ENCODE measurements at regions not wholly inside any gene's neighbourhood (a gene's known extent, or its start where the extent isn't known, plus 50 kb on each side); places are given as distances from the start of the nearest gene placed in this dataset.

DNA sequence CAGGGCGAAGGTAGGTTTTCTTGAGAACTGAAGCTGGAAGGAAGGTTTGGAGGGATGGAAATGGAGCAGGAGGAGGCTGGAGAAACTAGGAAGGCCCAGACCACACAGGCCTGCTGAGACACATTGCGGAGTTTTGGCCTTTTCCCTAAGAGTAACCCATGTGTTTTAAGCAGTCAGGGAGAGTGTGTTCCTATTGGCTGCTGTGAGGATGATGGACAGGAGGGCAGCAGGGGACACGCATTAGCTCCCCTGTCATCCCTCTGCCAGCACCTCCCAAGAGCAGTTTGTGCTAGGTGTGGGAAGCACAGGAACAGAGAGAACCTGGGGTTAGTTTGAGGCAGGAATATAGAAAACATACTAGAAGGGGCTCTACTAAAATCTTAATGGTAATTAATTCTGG lies 842.1 kb downstream of the TBC1D22A start:
- no peak for DNase-seq

DNA sequence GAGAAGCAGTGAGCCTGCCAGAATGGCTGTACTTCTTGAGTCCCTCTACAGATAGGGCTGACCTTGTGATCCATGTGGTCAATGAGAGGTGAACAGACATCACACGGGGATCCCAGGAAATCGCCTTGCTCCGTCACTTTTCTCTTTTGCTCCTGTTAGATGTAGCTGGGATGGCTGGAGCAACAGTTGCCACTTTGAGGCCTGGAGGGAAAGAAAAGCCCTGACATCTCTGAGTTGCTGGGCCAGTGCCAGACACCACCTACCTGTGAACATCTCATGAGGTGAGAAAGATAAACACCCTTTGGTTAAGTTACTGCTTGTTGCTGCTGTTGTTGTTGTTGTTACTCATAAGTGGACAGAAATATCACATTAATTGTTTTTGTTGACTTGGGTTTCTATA lies 840.3 kb downstream of the TBC1D22A start:
- no peak for DNase-seq

DNA sequence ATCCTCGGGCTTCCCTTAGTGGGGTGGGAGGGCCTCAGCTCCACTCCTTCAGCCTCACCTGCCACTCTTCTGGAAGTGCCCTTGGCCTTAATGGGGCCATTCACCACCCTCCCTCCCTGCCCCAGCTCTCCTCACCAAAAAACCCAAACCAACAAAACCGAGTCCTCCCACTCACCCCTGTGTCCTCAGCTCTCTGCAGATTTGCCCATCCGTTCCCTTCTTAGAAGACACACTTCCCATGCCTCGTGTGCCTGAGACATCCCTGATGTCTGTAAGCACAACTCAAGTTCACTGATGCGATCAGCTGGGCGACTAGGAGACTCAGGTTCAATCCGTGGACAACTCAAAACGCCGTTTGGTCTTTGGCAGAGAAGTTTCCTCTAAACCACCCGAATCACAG lies 839.2 kb downstream of the TBC1D22A start:
- DNase-seq, result no peak

DNA sequence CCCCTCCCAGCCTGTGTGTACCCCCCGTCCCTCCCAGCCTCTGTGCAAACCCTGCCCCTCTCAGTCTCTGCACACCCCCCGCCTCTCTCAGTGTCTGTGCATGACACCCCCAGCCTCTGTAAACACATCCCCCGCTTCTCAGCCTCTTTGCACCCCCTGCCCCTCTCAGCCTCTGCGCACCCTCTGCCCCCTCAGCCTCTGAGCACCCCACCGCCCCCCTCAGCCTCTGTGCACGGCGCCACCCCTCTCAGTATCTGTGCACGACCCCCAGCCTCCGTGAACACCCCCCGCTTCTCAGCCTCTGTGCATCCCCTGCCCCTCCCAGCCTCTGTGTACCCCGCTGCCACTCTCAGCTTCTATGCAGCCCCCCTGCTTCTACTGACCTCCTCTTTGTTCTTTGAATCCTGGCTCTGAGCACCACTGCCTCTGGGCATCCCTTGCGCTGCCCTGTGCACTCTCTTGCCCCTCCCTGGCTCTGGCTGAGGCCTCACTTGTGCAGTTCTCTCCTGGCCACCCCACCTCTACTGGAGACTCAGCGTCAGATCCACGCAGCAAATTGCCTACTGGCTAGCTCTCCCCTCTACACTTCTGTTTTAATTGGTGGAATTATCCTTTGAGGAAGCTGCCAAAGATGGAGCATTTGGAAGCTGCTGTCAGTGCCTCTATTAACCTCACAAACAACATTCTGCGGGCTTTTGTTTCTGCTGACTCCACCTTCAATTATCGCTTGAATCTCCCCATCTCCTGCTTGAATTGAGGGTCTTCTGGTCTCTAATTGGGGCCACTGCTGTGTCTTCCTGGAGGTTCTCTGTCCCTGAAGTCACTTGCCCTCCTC lies 838.6 kb downstream of the TBC1D22A start:
- no peak for DNase-seq

GRCh38 chr22:47600281-47600680 lies 837.8 kb downstream of the TBC1D22A start:
- no peak for DNase-seq

DNA sequence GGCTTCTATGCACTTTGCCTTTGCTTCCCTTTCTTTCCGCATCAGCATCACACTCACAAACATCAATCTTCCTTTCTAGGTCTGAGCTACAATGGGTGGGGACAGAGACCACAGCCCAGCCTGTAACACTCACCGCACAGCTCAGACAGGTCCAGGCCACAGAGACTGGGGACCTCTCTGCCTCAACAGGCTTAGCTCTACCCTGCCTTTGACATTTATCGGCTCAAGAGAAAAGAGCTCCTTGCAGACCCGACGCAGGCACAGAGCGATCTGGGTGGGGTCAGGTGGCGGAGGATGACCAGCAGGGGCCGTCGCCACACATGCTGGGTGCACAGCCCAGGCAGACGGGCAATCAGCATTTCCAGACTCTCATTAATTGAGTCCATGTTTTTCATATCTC lies 837.3 kb downstream of the TBC1D22A start:
- DNase-seq, result no peak

DNA sequence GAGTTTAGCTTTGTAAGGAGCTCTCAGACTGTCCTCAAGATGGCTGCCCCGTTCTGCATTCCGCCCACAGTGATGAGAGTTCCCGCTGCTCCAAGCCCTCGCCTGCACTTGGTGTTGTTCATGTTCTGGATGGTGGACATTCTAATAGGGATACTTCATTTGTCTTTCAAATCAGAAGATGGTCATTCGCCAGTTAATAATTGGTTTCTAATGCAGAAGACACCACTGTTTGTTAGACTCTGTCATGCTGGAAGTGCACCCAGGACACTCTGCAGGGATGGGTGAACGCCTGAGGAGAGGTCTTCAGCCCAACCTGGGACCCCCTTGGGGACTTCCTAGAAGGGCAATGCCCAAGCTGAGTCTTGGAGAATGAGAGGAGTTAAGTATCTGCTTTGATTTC lies 836.4 kb downstream of the TBC1D22A start:
- DNase-seq, result no peak

GRCh38 chr22:47597041-47597440 lies 834.6 kb downstream of the TBC1D22A start:
- no peak for DNase-seq

- no peak for DNase-seq
These were observed 833.8 kb downstream of the TBC1D22A start for GRCh38 chr22:47596176-47596690.

- no peak for DNase-seq
These were observed 832.5 kb downstream of the TBC1D22A start for GRCh38 chr22:47594836-47595521.

- DNase-seq, result no peak
These were observed 831.5 kb downstream of the TBC1D22A start for GRCh38 chr22:47593911-47594311.

GRCh38 chr22:47593291-47593690 lies 830.8 kb downstream of the TBC1D22A start:
- no peak for DNase-seq

DNA sequence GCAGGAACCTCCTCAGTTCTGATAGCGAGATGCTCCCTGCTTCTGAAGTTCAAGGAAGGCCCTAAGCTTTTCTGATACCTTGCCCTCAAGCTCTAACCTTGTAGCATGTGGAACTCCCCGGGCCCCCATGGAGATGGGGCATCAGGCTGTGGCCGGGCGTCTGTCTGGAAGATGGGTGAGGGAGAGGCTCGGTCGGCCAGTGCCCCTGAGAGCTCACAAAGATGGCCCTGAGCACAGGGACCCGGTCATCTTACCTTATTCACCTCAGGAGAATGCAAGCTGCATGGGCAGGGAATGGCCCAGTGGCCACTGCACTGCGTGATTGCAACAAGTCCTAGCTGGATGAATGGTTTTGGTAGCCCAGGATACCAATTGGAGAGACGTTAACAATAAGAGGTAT lies 830.3 kb downstream of the TBC1D22A start:
- DNase-seq, result no peak

- DNase-seq, result no peak
These were observed 829.3 kb downstream of the TBC1D22A start for GRCh38 chr22:47591709-47592108.

DNA sequence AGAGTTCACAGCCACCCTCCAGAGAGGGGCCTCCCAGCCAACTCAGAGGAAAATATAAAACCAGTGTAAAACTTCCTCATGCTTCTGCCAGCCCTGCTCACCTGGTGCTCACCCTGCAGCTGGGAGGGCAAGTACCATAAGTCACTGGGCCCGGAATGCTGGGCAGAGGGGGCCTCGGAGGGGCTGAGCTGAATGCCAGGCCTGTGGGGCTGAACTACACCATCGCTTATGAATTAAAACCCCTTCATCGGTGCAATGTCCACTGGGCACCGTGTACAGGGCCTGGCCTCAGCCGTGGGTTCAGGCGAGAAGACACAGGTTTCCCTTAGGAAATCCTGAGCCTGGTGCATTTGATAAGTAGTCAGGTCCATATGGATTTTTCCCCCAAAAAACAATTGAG lies 828.6 kb downstream of the TBC1D22A start:
- no peak for DNase-seq

DNA sequence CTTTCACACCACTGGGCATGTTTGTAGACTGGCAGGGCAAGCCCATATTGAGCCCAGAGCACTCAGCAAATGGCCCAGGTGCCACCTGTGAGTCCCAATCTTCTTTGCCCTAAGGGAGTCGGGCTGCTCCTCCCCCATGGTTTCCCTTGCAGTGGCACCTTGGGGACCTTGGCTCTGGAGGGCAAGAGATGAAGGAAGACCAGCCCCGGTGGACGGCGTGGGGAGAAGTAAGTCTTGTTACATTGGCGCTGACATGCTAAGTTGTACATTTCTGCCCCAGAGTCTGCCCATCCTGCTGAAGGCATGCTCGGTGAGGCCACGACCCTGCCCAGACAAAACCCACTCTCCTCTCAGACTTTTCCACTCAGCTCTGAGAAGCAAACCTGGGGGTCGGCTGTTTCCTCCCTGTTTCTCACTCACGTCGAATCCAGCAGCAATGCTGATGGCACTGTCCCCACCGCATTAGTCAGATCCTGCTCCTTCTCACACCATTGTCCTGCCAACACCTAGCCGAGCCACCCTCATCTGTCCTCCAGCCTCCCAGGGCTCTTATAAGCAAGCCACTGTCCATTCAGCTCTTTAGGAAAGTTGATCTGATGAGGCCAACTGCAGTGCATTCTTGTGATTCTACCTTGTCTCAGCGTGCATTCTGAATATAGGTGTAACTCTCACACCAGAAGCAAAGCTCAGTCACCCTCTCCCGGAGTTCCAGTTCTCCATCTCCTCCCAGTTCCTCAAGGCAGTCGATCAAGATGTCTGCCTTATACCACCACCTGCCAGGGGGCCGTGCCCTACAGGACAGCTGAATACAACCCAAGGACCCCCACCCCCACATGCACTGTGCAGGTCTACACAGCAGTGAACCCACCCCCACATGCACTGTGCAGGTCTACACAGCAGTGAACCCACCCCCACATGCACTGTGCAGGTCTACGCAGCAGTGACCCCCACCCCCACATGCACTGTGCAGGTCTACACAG lies 827.1 kb downstream of the TBC1D22A start:
- DNase-seq, result no peak

DNA sequence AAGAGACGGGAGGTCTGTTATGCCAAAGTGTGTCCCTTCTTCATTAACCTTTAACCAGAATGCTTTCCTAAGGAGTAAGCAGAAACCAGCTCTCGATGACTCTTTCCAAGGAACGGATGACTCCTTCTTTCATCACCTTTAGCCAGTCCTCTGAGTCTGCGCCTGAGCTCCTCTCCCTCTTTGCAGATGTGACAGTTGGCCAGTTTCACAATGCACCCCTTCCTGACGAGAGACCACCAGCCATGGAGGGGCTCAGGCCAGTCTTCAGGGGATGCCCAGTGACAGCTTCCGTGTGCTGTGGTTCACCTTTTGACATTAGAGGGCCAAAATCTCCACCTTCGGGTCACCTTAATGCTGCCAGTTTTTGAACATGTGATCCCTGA lies 826.1 kb downstream of the TBC1D22A start:
- no peak for DNase-seq

GRCh38 chr22:47587861-47588577 lies 825.6 kb downstream of the TBC1D22A start:
- no peak for DNase-seq

- no peak for DNase-seq
These were observed 824.9 kb downstream of the TBC1D22A start for GRCh38 chr22:47587361-47587760.

- no peak for DNase-seq
These were observed 824.5 kb downstream of the TBC1D22A start for GRCh38 chr22:47586946-47587345.

- DNase-seq, result no peak
These were observed 823.6 kb downstream of the TBC1D22A start for GRCh38 chr22:47586038-47586437.

DNA sequence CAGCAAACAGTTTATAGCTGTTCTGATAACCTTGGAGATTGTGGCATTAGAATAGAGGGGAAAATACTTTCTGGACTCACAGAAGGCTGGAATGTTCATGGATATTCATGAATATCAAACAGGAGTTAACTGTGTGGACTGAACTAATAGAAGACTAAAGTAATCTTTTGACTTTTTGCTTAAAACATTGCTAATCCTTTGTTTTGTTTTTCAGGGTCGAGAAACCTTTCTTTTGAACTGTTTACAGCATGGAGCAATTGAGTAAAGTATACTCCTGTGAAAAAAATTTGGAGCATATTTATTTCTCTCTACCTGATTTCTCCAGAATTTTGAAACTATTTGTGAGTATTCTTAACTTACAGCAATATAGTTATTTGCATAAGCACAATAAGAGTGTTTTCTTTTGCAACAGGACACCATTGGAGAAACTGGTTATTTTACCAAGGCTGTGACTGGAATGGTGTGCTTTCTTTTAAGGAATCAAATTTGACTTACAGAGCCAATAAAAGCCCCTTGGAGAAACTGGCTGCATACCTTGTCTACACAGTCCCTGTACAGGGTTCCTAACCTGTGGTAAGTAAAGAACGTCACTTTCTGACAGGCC lies 821.6 kb downstream of the TBC1D22A start:
- no peak for DNase-seq

Measured in NCI-H1417 treated with DMSO at 0.1 percent for 48 hours (cell line).